ENCODE measurements at regions not wholly inside any gene's neighbourhood (a gene's known extent, or its start where the extent isn't known, plus 50 kb on each side); places are given as distances from the start of the nearest gene placed in this dataset.

DNA sequence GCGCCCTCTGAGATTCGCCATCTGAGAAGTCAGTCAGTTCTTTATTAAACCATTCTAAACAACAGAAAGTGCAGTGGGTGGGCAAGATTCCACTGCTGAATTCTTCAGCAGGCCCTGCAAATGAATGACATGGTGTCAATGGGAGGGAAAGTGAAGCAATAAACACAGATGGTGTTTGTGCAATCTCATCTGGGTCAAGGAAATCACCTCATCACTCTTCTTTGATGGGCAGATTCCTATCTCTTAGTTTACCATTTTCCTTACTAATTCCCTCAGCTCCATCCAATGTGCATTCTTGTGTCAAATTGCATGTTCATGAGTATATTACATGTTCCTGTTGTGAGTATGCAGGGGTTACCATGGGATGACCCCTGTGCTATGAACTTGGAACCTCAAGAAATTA lies 100.7 kb upstream of the CYP1B1 start:
- TF ChIP-seq POLR2AphosphoS5 (IDR thresholded peaks at IDR 0.05) (peak; percentile 67), CTCF (IDR thresholded peaks at IDR 0.05) (no peak), POLR2A (IDR thresholded peaks at IDR 0.05) (no peak)

All from gastroesophageal sphincter (tissue), 3 donors.